GM13977 (cell line): ENCODE measurements at regions not wholly inside any gene's neighbourhood (a gene's known extent, or its start where the extent isn't known, plus 50 kb on each side); places are given as distances from the start of the nearest gene placed in this dataset.

Experiments
- DNase-seq: peaks from one replicate; pipeline ENCODE4 v3.0.0; 2012; ENCODE audit warnings: low spot score
- in situ Hi-C: fragments of 300-500 bp; cut with MboI; formaldehyde crosslinking; loops from one replicate; pipeline ENCODE4 v1.12.0; 2022; ENCODE audit warnings: low sequenced_read_pairs, low pct_unique_long_range_greater_than_20kb, mixed read lengths, inconsistent platforms; ENCODE audit not compliant: unreplicated experiment
- TF ChIP-seq, protein P1 (sequence below): IDR thresholded peaks from 2 replicates; pipeline ENCODE4 v1.5.1; 2012; ENCODE audit warnings: mild to moderate bottlenecking, control low read depth; ENCODE audit not compliant: insufficient read depth; ENCODE audit errors: extremely low read depth, missing control alignments

DNA sequence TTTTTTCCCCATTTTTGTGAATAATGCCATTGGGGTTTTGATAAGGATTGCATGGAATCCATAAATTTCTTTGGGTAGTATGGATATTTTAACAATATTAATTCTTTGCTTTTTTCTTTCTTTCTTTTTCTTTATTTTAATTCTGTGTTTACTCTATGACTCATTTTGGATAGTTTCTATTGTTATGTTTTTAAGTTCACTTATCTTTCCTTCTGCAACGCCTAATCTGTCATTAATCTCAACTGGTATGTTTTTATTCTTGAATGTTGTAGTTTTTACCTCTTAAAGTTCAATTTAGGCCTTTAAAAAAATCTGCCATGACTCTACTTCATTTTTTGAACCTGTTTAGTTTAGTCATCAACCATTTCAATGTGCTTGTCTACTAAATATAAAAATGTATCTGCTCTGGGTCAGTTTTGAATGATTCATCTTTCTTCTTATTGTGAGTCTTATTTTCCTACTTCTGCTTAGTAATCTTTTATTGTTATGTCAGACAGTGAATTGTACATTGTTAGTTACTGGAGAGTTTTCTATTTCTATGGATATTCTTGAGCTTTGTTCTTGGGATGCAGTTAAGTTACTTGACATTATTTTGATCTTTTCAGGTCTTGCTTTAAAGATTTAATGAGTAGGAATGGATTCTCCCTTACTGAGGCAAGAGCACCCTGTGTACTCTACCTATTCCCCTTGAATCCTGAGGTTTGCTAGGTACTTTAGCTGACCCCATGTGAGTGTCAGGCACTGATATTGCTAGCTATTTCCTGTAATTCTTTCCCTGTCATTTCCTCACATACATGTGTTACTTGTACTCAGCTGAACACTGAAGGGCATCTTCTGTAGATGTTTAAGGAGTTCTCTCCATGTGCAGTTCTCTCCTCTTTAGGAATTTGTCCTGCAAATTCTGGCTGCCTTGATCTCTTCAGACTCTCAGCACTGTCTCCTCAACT lies 104.2 kb downstream of the TFAP2B start:
- in situ Hi-C loops: no loop called here
- TF ChIP-seq, protein P1, sequence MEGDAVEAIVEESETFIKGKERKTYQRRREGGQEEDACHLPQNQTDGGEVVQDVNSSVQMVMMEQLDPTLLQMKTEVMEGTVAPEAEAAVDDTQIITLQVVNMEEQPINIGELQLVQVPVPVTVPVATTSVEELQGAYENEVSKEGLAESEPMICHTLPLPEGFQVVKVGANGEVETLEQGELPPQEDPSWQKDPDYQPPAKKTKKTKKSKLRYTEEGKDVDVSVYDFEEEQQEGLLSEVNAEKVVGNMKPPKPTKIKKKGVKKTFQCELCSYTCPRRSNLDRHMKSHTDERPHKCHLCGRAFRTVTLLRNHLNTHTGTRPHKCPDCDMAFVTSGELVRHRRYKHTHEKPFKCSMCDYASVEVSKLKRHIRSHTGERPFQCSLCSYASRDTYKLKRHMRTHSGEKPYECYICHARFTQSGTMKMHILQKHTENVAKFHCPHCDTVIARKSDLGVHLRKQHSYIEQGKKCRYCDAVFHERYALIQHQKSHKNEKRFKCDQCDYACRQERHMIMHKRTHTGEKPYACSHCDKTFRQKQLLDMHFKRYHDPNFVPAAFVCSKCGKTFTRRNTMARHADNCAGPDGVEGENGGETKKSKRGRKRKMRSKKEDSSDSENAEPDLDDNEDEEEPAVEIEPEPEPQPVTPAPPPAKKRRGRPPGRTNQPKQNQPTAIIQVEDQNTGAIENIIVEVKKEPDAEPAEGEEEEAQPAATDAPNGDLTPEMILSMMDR: no peak
- DNase-seq: no peak

DNA sequence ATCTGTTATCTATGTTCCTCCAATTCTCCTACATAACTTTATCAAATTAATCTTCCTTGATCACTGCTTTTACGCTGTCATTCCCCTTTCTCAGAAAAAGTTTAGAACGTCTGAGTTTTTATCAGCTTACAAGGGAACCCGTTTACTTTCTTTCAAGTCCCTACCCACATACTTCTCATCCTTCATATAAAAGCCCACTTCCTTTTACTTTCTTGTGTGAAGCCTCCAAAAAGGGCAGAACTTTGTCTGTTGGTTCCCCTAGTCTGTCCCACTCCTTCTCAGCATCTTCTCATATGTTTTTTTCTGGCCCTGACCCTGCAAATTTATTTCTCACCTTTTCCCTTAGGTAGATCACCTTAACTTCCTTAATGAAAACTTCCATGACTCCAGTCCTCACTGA lies 106.1 kb downstream of the TFAP2B start:
- TF ChIP-seq, protein P1: no peak
- in situ Hi-C loops: no loop called here
- DNase-seq: no peak

DNA sequence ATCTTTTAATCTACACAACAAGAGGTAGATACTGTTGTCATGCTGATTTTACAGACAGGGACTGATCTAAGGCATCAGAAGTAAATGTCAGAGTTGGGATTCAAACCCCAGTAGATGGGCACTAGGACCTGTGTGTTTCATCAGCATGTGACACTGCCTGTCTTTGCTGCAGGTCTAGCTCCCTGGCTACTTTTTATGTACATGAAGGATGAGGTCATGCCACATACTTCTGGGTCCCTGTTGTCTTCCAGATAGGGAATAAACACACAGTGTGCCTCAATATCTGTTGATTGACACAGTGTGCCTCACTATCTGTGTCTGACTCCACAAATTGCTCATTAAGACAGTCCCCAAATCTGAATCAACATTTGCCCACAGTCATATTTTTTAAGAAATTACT lies 106.9 kb downstream of the TFAP2B start:
- in situ Hi-C loops: no loop called here
- TF ChIP-seq, protein P1: no peak
- no peak for DNase-seq

DNA sequence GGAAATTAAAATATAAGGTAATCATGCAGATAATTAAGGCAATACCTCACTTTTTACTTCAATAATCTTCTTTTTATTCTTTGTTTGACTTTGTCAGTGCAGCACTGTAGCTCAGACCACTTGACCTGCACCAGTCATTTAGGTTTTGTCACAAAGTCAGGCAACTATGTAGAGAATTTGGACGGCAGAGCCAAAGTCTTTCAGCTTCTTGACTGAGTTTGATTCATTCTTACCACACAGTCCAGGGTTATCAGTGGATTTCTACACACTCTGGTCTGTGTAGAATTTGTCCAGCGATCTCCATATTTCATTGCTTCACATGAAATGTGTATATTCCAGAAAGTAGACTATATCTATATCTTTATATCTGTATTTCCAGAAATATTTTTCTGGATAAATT lies 107.3 kb downstream of the TFAP2B start:
- in situ Hi-C loops: no loop called here
- DNase-seq: no peak
- TF ChIP-seq, protein P1: no peak

DNA sequence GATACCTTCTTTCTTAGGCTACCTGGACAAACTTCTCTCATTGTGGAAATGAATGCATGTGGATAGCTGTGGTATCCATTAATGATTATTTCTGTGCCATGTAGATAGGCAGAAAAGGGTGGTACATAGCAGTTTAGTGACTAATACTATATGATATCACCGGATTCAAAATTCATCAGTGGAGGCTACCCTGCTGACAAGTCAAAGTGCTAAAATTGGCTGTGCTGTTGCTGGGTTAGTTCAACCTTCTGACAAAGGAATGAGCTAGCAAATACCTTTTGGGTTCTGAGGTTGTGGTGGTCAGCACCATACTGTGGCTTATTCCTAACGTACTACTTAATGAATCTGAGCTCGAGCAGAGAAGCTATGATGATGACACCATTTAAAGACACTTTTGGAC lies 109.1 kb downstream of the TFAP2B start:
- in situ Hi-C loops: no loop called here
- DNase-seq: no peak

DNA sequence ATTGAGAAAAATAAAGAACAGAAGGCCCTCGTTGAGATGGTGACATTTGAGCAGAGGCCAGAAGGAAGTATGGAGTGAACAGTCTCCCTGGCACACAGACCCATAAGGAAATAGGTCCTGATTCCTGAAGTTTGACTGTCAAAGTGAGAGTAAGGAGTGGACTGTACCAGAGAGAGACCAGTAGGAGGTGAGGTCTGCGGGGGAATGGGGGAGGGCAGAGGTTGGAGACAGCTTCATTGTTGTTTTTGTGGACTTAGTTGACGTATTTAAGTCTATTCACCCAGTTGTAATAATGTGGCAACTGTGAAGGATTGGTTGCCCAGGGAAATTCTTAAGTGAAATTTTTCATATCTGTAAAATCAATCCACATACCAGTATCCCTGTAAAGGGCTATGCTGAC lies 110.7 kb downstream of the TFAP2B start:
- TF ChIP-seq, protein P1: no peak
- in situ Hi-C loops: no loop called here
- no peak for DNase-seq

More for the DNA sequence above, 109.1 kb downstream of the TFAP2B start:
- TF ChIP-seq, protein P1: no peak
